HCT116 (cell line): ENCODE measurements at regions not wholly inside any gene's neighbourhood (a gene's known extent, or its start where the extent isn't known, plus 50 kb on each side); places are given as distances from the start of the nearest gene placed in this dataset.

Experiments
- EZH2 ChIP-seq: fragments of 200-600 bp; sonication (generic); IDR thresholded peaks from 2 replicates; pipeline ENCODE4 v1.6.1; 2017; ENCODE audit warnings: antibody characterized with exemption, mixed run types
- POLR2A ChIP-seq: IDR thresholded peaks from 2 replicates; pipeline ENCODE4 v1.7.0; 2011; ENCODE audit warnings: borderline replicate concordance; ENCODE audit not compliant: insufficient read depth, insufficient read length; ENCODE audit errors: extremely low read depth
- TF ChIP-seq, protein P1 (sequence below), 3 experiments: fragments of 200-600 bp in 1 of 3; sonication (generic) in 1 of 3; IDR thresholded peaks in 2 of 3; conservative IDR thresholded peaks in 1 of 3; 2 replicates each; pipeline ENCODE4 v1.5.1; 2012 to 2017; ENCODE audit warnings: low read depth in 2 of 3, low read length in 2 of 3, antibody characterized with exemption in 1 of 3, borderline replicate concordance in 1 of 3, control low read depth in 1 of 3, mild to moderate bottlenecking in 1 of 3, mixed read lengths in 1 of 3, mixed run types in 1 of 3, moderate library complexity in 1 of 3; ENCODE audit not compliant: insufficient read depth in 1 of 3
- TF ChIP-seq, protein P2 (sequence below): IDR thresholded peaks from 2 replicates; pipeline ENCODE4 v1.6.1; 2012; ENCODE audit warnings: low read depth

DNA sequence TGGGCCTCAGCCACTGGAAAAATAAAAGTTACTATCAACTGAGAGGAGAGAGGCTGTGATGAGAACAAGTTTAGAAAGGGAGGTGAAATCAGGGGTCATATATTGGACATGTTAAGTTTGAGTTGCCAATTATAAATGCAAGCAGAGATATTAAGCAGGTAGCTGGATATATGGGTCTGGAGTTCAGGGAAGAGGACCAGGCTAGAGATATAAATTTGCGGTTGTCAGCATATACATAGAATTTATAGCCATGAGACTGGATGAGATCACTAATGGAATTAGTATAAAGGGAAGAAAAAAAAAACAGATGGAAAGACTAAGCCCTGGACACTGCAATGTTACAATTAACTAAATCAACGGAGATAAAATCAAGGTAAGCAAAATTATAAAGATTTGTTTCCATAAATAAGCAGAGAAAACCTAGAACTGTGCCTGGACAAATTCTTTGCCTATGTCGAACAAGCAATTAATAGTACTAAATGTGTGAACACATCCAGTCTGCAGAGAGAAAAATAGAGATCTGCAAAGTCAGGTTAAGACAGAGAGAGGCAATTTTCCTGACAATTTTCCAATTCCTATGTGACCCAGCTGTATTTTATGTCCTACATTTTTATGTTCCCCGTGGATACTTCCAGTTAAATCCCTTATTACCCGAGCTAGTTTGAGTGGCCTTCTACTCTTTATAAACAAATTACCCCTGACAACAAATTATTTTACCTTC is 265.4 kb downstream of the GASK1B start:
- TF ChIP-seq, protein P1, sequence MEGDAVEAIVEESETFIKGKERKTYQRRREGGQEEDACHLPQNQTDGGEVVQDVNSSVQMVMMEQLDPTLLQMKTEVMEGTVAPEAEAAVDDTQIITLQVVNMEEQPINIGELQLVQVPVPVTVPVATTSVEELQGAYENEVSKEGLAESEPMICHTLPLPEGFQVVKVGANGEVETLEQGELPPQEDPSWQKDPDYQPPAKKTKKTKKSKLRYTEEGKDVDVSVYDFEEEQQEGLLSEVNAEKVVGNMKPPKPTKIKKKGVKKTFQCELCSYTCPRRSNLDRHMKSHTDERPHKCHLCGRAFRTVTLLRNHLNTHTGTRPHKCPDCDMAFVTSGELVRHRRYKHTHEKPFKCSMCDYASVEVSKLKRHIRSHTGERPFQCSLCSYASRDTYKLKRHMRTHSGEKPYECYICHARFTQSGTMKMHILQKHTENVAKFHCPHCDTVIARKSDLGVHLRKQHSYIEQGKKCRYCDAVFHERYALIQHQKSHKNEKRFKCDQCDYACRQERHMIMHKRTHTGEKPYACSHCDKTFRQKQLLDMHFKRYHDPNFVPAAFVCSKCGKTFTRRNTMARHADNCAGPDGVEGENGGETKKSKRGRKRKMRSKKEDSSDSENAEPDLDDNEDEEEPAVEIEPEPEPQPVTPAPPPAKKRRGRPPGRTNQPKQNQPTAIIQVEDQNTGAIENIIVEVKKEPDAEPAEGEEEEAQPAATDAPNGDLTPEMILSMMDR (IDR thresholded peaks at IDR 0.05 in 2 of 3, conservative IDR thresholded peaks at IDR 0.05 in 1 of 3; ENCODE audit: borderline replicate concordance in 1 of 3, insufficient read depth in 1 of 3, low read depth in 2 of 3, low read length in 2 of 3) = no peak
- no peak for TF ChIP-seq EZH2
- no peak for TF ChIP-seq POLR2A
- TF ChIP-seq, protein P2, sequence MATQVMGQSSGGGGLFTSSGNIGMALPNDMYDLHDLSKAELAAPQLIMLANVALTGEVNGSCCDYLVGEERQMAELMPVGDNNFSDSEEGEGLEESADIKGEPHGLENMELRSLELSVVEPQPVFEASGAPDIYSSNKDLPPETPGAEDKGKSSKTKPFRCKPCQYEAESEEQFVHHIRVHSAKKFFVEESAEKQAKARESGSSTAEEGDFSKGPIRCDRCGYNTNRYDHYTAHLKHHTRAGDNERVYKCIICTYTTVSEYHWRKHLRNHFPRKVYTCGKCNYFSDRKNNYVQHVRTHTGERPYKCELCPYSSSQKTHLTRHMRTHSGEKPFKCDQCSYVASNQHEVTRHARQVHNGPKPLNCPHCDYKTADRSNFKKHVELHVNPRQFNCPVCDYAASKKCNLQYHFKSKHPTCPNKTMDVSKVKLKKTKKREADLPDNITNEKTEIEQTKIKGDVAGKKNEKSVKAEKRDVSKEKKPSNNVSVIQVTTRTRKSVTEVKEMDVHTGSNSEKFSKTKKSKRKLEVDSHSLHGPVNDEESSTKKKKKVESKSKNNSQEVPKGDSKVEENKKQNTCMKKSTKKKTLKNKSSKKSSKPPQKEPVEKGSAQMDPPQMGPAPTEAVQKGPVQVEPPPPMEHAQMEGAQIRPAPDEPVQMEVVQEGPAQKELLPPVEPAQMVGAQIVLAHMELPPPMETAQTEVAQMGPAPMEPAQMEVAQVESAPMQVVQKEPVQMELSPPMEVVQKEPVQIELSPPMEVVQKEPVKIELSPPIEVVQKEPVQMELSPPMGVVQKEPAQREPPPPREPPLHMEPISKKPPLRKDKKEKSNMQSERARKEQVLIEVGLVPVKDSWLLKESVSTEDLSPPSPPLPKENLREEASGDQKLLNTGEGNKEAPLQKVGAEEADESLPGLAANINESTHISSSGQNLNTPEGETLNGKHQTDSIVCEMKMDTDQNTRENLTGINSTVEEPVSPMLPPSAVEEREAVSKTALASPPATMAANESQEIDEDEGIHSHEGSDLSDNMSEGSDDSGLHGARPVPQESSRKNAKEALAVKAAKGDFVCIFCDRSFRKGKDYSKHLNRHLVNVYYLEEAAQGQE = no peak
